Smooth muscle cell of the brain vasculature (primary cell): ENCODE measurements at regions not wholly inside any gene's neighbourhood (a gene's known extent, or its start where the extent isn't known, plus 50 kb on each side); places are given as distances from the start of the nearest gene placed in this dataset.

Experiments used
- DNase-seq: peaks from one replicate; pipeline ENCODE4 v3.0.0-alpha.2; 2012; ENCODE audit warnings: low read depth, low spot score

DNA sequence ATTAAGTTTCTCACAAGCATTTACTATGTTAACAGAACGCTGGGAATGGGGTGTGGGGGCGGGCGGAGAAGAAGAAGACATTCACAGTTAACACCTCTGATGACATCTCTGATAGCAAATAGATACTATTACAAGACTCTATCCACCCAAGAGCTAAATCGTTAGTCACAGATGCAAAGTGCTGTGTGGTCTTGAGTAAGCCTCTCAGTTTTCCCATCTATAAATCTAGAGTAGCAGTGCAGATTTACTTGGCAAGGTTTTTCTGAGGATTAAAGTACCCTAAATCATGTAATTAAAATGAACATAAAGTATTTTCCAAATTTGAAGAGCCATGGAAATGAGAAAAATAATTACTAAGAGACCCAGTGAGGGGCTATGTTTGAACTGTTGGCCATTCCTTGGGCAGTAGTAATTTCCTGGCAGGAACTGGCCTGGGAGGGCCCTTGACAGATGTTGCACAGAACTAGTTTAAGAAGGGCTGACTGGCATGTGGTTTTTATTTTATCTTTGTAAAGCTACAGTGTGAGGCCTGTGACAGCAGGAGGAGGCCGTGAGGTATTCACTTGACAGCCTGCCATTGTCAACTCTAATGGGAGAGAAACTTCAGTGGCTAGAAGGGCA is 58.7 kb upstream of the APOBEC4 start:
- peak; percentile 33 for DNase-seq

DNA sequence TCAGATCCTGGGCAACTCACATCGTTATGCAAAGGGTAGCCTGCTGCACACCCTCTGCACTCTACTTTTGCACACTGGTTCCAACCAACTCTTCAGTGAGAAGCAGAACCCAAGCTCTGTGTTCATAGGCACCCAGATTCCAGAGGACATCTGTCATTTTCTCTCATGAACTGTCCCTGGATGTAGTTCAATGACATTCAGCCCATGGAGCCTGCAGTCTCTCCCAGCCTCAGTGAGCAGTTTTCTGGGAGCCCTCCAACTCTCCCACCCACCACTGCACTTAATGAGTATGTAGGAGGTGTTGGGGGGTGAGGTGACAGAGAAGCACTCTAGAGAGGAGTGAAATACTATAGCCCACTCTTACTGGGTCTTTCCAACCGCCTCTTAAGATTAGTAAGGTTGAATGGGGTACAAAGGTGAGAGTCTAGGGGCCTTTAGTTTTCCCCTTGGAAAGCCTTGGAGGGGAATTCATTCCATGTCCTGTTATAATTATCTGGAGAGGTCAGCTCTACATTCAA is 58.1 kb upstream of the APOBEC4 start:
- DNase-seq = no peak

- DNase-seq = no peak
Measured at GRCh38 chr1:183710734-183711133, 57.6 kb upstream of the APOBEC4 start.

DNA sequence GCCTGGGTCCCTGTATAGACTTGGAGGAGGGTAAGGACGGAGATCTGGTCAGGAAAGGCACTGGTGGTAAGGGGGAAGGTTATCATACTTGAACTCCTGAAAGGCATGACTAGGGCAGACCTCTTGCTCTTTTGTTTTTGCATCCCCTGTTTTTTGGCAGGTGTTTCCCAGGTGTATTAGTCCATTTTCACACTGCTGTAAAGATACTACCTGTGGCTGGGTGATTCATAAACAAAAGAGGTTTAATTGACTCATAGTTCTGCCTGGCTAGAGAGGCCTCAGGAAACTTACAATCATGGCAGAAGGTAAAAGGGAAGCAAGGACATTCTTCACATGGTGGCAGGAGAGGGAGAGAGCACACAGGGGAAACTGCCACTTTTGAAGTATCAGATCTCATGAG is 57.2 kb upstream of the APOBEC4 start:
- DNase-seq = no peak

DNA sequence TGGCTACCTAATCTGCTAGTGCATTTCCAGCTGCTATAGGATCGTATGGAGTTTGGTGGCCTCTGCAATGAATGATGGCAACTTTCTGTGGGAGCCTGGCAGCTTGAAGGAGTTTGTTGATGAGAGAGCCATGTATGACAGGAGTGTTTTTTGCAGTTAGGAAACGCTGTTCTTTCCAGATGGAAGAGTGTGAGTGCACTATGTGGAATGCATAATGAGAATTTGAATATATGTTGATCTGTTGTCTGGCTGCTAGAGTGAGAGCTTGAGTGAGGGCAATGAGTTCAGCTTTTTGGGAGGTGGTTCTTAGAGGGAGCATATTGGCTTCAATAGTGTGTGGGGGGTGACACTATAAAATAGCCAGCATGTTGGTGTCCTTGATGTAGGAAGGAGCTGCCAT is 51.0 kb upstream of the APOBEC4 start:
- DNase-seq = no peak
